ENCODE measurements at regions not wholly inside any gene's neighbourhood (a gene's known extent, or its start where the extent isn't known, plus 50 kb on each side); places are given as distances from the start of the nearest gene placed in this dataset.
"Not testable (repeated sequence)": the region's sequence is repeated elsewhere in the genome, so short reads cannot be mapped to it uniquely, and the experiment has no call there.

- Mint-ChIP-seq H3K9me3 (peaks cover 9% of the 10 kb centered on the region in 2 donors), H3K27me3 (ENCODE audit: low read depth) (no peaks in the 10 kb centered on the region), H3K4me1 (ENCODE audit: low read depth) (peaks cover 17% of the 10 kb centered on the region), H3K27ac (no peak overlapping the region), H3K4me3 (no peak overlapping the region), H3K36me3 (ENCODE audit: insufficient read depth in 2 of 2) (peaks cover 2 to 9% of the 10 kb centered on the region in 2 donors)
- no peak for DNase-seq
- ATAC-seq (replicated peaks in 1 of 2) = no peak
These were observed 59.1 kb upstream of the PSME4 start for GRCh38 chr2:54029721-54030395.

- peaks cover 12% of the 10 kb centered on the region for H3K4me1 Mint-ChIP-seq (ENCODE audit: low read depth)
- H3K4me3 Mint-ChIP-seq; ATAC-seq (replicated peaks in 1 of 2); H3K27me3 Mint-ChIP-seq (ENCODE audit: low read depth); H3K27ac Mint-ChIP-seq; DNase-seq: not testable (repeated sequence)
- H3K36me3 Mint-ChIP-seq (ENCODE audit: insufficient read depth in 2 of 2) = peaks cover 8 to 16% of the 10 kb centered on the region in 2 donors
- peaks cover 8 to 11% of the 10 kb centered on the region in 2 donors for H3K9me3 Mint-ChIP-seq
These were observed 54.8 kb upstream of the PSME4 start for GRCh38 chr2:54025463-54026075.

- Mint-ChIP-seq H3K9me3 (peaks cover 8 to 11% of the 10 kb centered on the region in 2 donors), H3K27me3 (ENCODE audit: low read depth) (no peaks in the 10 kb centered on the region), H3K27ac (no peak overlapping the region), H3K36me3 (ENCODE audit: insufficient read depth in 2 of 2) (peaks cover 8 to 16% of the 10 kb centered on the region in 2 donors), H3K4me3 (no peak overlapping the region), H3K4me1 (ENCODE audit: low read depth) (peaks cover 12% of the 10 kb centered on the region)
- DNase-seq (no peak), ATAC-seq (replicated peaks in 1 of 2) (no peak)
These were observed 53.8 kb upstream of the PSME4 start for GRCh38 chr2:54024576-54024975.

GRCh38 chr2:54021702-54022101, 50.9 kb upstream of the PSME4 start:
- DNase-seq (no peak), ATAC-seq (replicated peaks in 1 of 2) (no peak)
- H3K27me3 Mint-ChIP-seq (ENCODE audit: low read depth) = no peaks in the 10 kb centered on the region
- H3K36me3 Mint-ChIP-seq (ENCODE audit: insufficient read depth in 2 of 2) = peaks cover 8 to 16% of the 10 kb centered on the region in 2 donors
- H3K9me3 Mint-ChIP-seq = peaks cover 8 to 11% of the 10 kb centered on the region in 2 donors
- no peak overlapping the region for H3K27ac Mint-ChIP-seq
- no peak overlapping the region for H3K4me3 Mint-ChIP-seq
- peaks cover 12% of the 10 kb centered on the region for H3K4me1 Mint-ChIP-seq (ENCODE audit: low read depth)

GRCh38 chr2:54020793-54021414, 50.1 kb upstream of the PSME4 start:
- Mint-ChIP-seq H3K27ac (no peak overlapping the region), H3K4me1 (ENCODE audit: low read depth) (peaks cover 15% of the 10 kb centered on the region), H3K9me3 (peaks cover 8 to 10% of the 10 kb centered on the region in 2 donors), H3K36me3 (ENCODE audit: insufficient read depth in 2 of 2) (peaks cover 8 to 16% of the 10 kb centered on the region in 2 donors), H3K27me3 (ENCODE audit: low read depth) (no peaks in the 10 kb centered on the region), H3K4me3 (no peak overlapping the region)
- ATAC-seq (replicated peaks in 1 of 2) (no peak), DNase-seq (no peak)
